HG02678 (cell line): ENCODE measurements at regions not wholly inside any gene's neighbourhood (a gene's known extent, or its start where the extent isn't known, plus 50 kb on each side); places are given as distances from the start of the nearest gene placed in this dataset.
"Not testable (repeated sequence)": the region's sequence is repeated elsewhere in the genome, so short reads cannot be mapped to it uniquely, and the experiment has no call there.

Source experiments
- ATAC-seq: cut with Tn5 transposase; IDR thresholded peaks from one replicate; pipeline ENCODE4 v1.9.1; 2021; ENCODE audit warnings: mild to moderate bottlenecking, moderate library complexity; ENCODE audit not compliant: unreplicated experiment

DNA sequence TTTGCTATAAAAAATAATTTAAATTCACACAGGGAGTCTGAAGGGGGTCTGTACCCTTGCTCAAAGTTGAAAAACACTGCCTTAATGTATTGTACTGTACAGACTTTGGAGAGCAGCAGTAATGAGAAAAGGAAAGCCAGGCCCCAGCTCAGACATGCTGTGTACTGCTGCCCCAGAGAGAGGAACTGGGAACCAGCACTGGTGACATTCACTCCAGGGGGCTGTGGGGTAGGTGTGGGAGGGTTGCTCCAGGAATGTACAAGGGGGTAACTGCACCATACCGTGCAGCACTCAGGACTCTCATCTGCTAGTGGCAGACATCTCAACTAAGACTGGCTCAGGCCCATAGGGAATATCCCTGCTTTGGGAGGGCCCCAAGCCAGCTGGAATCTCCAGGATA lies 146.0 kb upstream of the RMP24 start:
- ATAC-seq, result no peak

GRCh38 chr18:35827275-35827902 lies 145.1 kb upstream of the RMP24 start:
- ATAC-seq, result no peak

GRCh38 chr18:35827903-35828275 lies 144.6 kb upstream of the RMP24 start:
- ATAC-seq, result no peak

DNA sequence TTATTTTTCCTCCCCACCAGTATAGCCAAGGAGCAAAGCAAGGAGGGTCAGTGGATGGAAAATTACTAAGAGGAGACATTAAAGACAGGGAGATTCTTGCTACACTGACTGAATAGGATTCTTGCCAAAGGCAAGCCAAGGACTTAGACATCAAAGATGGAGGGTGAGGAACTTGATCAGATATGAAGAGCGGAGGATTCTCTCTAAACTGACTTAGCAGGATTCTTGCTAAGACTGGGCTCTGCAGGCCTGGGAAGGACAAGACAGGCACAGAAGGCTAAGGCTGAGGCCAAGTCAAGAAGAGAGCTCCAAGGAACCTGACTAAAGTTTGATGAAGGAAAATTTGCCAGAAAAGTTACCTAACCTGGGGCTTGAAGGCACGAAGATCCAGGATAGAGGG lies 143.9 kb upstream of the RMP24 start:
- no peak for ATAC-seq

GRCh38 chr18:35835366-35835765 lies 137.1 kb upstream of the RMP24 start:
- no peak for ATAC-seq

GRCh38 chr18:35835833-35836232 lies 136.6 kb upstream of the RMP24 start:
- ATAC-seq, result peak; percentile 90

- no peak for ATAC-seq
Measured at GRCh38 chr18:35836932-35837331, 135.5 kb upstream of the RMP24 start.

GRCh38 chr18:35837922-35838496 lies 134.5 kb upstream of the RMP24 start:
- no peak for ATAC-seq

DNA sequence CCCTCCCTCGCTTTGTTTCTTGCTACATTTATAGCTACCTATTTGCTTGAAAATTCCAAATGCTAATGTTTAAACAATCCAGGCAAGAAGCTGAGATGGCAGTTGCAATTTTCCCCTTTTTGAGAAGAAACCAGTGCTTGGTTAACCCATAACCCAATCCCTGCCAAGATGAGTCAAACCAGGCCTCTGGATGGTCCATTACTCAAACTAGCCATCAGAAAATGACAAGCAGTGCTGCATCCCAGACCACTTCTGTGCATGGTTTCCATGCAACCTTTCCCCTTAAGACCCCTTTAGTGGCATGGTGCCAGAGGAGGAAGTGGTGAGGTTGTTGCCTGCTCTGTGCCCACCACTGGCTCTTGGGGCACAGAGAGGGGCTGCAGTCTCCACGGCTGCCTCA lies 131.2 kb upstream of the RMP24 start:
- no peak for ATAC-seq

GRCh38 chr18:35842536-35842935 lies 129.9 kb upstream of the RMP24 start:
- no peak for ATAC-seq

DNA sequence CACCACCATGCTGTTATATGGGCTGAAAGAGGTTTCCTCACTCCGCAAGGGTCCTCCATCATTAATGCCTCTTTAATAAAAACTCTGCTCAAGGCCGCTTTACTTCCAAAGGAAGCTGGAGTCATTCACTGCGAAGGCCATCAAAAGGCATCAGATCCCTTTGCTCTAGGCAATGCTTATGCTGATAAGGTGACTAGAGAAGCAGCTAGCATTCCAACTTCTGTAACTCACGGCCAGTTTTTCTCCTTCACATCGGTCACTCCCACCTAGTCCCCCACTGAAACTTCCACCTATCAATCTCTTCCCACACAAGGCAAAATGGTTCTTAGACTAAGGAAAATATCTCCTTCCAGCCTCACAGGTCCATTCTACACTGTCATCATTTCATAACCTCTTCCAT lies 124.2 kb upstream of the RMP24 start:
- not testable (repeated sequence) for ATAC-seq

- not testable (repeated sequence) for ATAC-seq
Measured at GRCh38 chr18:35849241-35849640, 123.2 kb upstream of the RMP24 start.

DNA sequence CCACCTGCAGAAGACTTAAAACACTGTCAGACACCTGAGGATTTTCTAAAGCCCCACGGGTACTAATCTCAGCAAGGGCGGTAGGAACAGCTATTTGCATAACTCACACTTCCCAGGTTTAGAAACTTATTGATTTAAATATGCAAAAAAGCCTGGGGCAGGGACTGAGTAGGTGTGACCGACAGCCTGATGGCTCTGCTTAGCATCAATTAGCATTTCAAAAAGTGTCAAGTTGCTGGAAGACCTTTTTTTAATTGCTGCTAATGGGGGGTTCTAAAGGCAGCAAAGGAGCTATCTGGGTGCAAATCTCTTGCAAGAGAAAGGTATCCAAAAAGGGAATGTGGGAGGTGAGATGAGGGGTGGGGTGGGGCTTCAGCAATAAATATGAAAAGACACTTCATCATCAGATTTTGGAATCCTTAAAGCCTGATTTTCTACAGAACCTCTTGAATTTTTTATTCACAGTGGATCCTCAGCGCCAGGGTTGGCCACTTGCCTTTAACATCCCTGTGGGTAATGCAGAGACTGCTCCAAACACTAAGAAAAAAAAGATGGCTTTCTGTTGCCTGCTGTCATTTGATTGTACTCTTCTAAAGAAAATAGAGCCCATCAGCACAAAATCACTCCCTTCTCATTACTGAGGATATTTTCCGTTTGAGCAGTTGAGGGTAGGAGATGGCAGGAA lies 121.1 kb upstream of the RMP24 start:
- ATAC-seq, result no peak

GRCh38 chr18:35852786-35853185 lies 119.7 kb upstream of the RMP24 start:
- ATAC-seq, result no peak

- ATAC-seq, result no peak
Measured at GRCh38 chr18:35854095-35854494, 118.4 kb upstream of the RMP24 start.

- no peak for ATAC-seq
Measured at GRCh38 chr18:35856178-35856577, 116.3 kb upstream of the RMP24 start.

- not testable (repeated sequence) for ATAC-seq
Measured at GRCh38 chr18:35856721-35857120, 115.8 kb upstream of the RMP24 start.

- ATAC-seq, result not testable (repeated sequence)
Measured at GRCh38 chr18:35857581-35857980, 114.9 kb upstream of the RMP24 start.

DNA sequence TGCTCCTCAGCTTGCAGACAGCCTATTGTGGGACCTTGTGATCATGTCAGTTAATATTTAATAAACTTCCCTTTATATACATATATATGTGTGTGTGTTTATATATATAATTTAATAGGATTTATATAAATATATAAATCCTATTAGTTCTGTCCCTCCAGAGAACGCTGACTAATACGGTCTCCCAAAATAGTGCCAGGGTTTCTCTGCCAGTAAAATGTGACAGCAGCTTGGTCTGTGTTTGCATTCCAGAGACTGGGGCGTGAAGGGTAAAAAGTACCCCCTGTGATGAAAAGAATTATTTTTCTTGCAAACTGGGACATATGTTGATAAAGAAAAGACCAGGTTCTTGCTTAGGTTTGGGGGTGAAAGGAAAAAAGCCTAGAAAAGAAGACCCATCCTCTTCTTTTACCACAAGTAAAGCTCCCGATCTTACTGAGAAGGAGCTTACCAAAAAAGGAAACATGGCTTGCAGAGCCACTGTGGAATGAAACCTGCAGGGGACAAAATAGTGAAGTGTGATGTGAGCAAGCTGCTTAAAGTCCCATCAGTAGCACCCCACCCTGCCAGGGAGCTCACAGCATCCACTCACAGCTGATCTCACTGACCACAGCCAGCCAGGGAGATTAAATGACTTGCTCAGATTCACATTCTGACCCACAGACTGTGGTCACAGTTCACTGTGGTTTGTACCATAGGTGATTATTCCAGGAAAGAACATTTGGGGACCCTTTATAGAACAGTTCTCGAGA lies 110.9 kb upstream of the RMP24 start:
- no peak for ATAC-seq

DNA sequence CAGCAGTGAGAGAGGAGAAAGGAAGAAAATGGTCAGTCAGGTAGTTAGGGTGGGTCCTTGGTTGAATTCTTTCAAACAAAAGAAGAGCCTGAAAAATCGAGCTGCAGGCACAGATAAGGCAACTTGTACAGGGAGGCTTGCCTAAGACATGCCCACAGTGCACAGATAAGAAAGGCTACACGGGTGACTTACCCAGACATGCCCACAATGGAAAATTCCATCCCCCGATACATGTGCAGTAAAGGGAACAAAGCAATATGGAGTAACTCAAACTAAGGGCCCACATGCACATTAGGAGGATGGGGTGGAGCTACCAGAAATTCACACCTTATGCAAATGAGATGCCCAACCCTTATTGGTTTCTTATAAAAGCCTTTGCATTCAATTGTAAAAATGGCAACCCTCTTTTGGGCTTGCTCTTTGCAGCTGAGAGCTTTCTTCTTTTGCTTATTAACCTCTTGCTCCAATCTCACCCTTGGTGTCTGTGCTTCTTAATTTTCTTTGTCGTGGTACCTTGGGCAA lies 110.3 kb upstream of the RMP24 start:
- no peak for ATAC-seq

- no peak for ATAC-seq
Measured at GRCh38 chr18:35864916-35865315, 107.6 kb upstream of the RMP24 start.

DNA sequence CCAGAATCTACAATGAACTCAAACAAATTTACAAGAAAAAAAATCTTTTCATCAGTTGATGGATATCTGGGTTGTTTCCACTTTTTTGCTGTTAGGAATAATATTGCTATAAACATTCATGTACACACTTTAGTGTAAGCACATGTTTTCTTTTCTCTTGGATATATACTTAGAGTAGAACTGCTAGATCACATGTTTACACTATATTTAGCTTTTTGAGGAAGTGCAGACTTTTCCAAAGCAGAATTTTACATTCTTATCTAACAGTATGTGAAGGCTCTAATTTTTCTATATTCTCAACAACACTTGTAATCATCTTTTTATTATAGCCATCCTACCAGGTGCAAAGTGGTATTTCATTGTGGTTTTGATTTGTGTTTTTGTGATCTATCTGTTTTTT lies 103.6 kb upstream of the RMP24 start:
- no peak for ATAC-seq
